HUES6 (cell line): ENCODE measurements at regions not wholly inside any gene's neighbourhood (a gene's known extent, or its start where the extent isn't known, plus 50 kb on each side); places are given as distances from the start of the nearest gene placed in this dataset.

Experiments
- H3K27ac ChIP-seq: 2 replicates; pipeline ENCODE4 v1.7.0; 2013; ENCODE audit warnings: low read depth, mild to moderate bottlenecking, low read length, inconsistent platforms
- H3K27me3 ChIP-seq: 2 replicates; pipeline ENCODE4 v1.6.1; 2013; ENCODE audit warnings: low read length; ENCODE audit not compliant: control insufficient read depth, insufficient read depth
- H3K36me3 ChIP-seq: 2 replicates; pipeline ENCODE4 v1.6.1; 2013; ENCODE audit warnings: low read length; ENCODE audit not compliant: control insufficient read depth, insufficient read depth
- H3K4me1 ChIP-seq: 2 replicates; pipeline ENCODE4 v1.6.1; 2013; ENCODE audit warnings: low read length; ENCODE audit not compliant: control insufficient read depth, insufficient read depth
- H3K4me3 ChIP-seq: 2 replicates; pipeline ENCODE4 v1.5.1; 2013; ENCODE audit warnings: low read depth, low read length
- H3K9ac ChIP-seq: one replicate; pipeline ENCODE4 v1.6.1; 2013; ENCODE audit warnings: mild to moderate bottlenecking, low read length
- H3K9me3 ChIP-seq: 2 replicates; pipeline ENCODE4 v1.6.1; 2013; ENCODE audit warnings: low read depth, low read length; ENCODE audit not compliant: control insufficient read depth, insufficient read depth

GRCh38 chr9:87070336-87070735 is 123.0 kb upstream of the GAS1 start:
- Histone ChIP-seq H3K9me3 (no peaks in the 10 kb centered on the region), H3K9ac (no peak overlapping the region), H3K4me1 (no peaks in the 10 kb centered on the region), H3K36me3 (no peaks in the 10 kb centered on the region), H3K27ac (no peak overlapping the region), H3K27me3 (no peaks in the 10 kb centered on the region), H3K4me3 (no peak overlapping the region)

GRCh38 chr9:87071473-87071872 is 124.2 kb upstream of the GAS1 start:
- Histone ChIP-seq H3K36me3 (no peaks in the 10 kb centered on the region), H3K27me3 (no peaks in the 10 kb centered on the region), H3K27ac (no peak overlapping the region), H3K4me1 (no peaks in the 10 kb centered on the region), H3K9me3 (no peaks in the 10 kb centered on the region), H3K4me3 (no peak overlapping the region), H3K9ac (no peak overlapping the region)

GRCh38 chr9:87073692-87074091 is 126.4 kb upstream of the GAS1 start:
- H3K27me3 ChIP-seq: no peaks in the 10 kb centered on the region
- no peaks in the 10 kb centered on the region for H3K36me3 ChIP-seq
- H3K4me3 ChIP-seq: no peak overlapping the region
- H3K9me3 ChIP-seq: no peaks in the 10 kb centered on the region
- no peaks in the 10 kb centered on the region for H3K4me1 ChIP-seq
- H3K27ac ChIP-seq: no peak overlapping the region
- H3K9ac ChIP-seq: no peak overlapping the region

GRCh38 chr9:87075537-87075936 is 128.2 kb upstream of the GAS1 start:
- H3K27ac ChIP-seq: no peak overlapping the region
- no peaks in the 10 kb centered on the region for H3K27me3 ChIP-seq
- no peaks in the 10 kb centered on the region for H3K4me1 ChIP-seq
- H3K9me3 ChIP-seq: peaks cover 9% of the 10 kb centered on the region; the same call in 1 of the 2 replicates
- no peak overlapping the region for H3K4me3 ChIP-seq
- H3K9ac ChIP-seq: no peak overlapping the region
- no peaks in the 10 kb centered on the region for H3K36me3 ChIP-seq

GRCh38 chr9:87076825-87077224 is 129.5 kb upstream of the GAS1 start:
- no peaks in the 10 kb centered on the region for H3K36me3 ChIP-seq
- H3K9ac ChIP-seq: no peak overlapping the region
- no peak overlapping the region for H3K4me3 ChIP-seq

GRCh38 chr9:87077986-87078385 is 130.7 kb upstream of the GAS1 start:
- Histone ChIP-seq H3K36me3 (no peaks in the 10 kb centered on the region), H3K9me3 (peaks cover 9% of the 10 kb centered on the region; the same call in 1 of the 2 replicates), H3K27me3 (no peaks in the 10 kb centered on the region), H3K4me3 (no peak overlapping the region), H3K9ac (no peak overlapping the region), H3K4me1 (no peaks in the 10 kb centered on the region), H3K27ac (no peak overlapping the region)

More at GRCh38 chr9:87076825-87077224, 129.5 kb upstream of the GAS1 start:
- Histone ChIP-seq H3K4me1 (no peaks in the 10 kb centered on the region), H3K27me3 (no peaks in the 10 kb centered on the region), H3K27ac (no peak overlapping the region), H3K9me3 (peaks cover 9% of the 10 kb centered on the region; the same call in 1 of the 2 replicates)

- no peak overlapping the region for H3K4me3 ChIP-seq
- H3K9me3 ChIP-seq: peaks cover 9% of the 10 kb centered on the region; the same call in 1 of the 2 replicates
- H3K4me1 ChIP-seq: no peaks in the 10 kb centered on the region
- H3K9ac ChIP-seq: no peak overlapping the region
- H3K27me3 ChIP-seq: no peaks in the 10 kb centered on the region
- no peaks in the 10 kb centered on the region for H3K36me3 ChIP-seq
- H3K27ac ChIP-seq: no peak overlapping the region
These were observed 133.4 kb upstream of the GAS1 start for GRCh38 chr9:87080512-87081264.

GRCh38 chr9:87081503-87081902 is 134.2 kb upstream of the GAS1 start:
- Histone ChIP-seq H3K4me1 (no peaks in the 10 kb centered on the region), H3K9ac (no peak overlapping the region), H3K27me3 (no peaks in the 10 kb centered on the region), H3K9me3 (peaks cover 9% of the 10 kb centered on the region; the same call in 1 of the 2 replicates), H3K36me3 (no peaks in the 10 kb centered on the region), H3K4me3 (no peak overlapping the region), H3K27ac (no peak overlapping the region)

- Histone ChIP-seq H3K9ac (no peak overlapping the region), H3K4me1 (no peaks in the 10 kb centered on the region), H3K9me3 (peaks cover 9% of the 10 kb centered on the region; the same call in 1 of the 2 replicates), H3K4me3 (no peak overlapping the region), H3K27ac (no peak overlapping the region), H3K36me3 (no peaks in the 10 kb centered on the region), H3K27me3 (no peaks in the 10 kb centered on the region)
These were observed 136.7 kb upstream of the GAS1 start for GRCh38 chr9:87083986-87084385.

- Histone ChIP-seq H3K4me3 (no peak overlapping the region), H3K9ac (no peak overlapping the region), H3K27ac (no peak overlapping the region), H3K4me1 (no peaks in the 10 kb centered on the region), H3K36me3 (no peaks in the 10 kb centered on the region), H3K9me3 (peaks cover 7% of the 10 kb centered on the region; the same call in 1 of the 2 replicates), H3K27me3 (no peaks in the 10 kb centered on the region)
These were observed 137.1 kb upstream of the GAS1 start for GRCh38 chr9:87084407-87084806.

GRCh38 chr9:87085073-87085472 is 137.8 kb upstream of the GAS1 start:
- Histone ChIP-seq H3K4me1 (no peaks in the 10 kb centered on the region), H3K9ac (no peak overlapping the region), H3K4me3 (no peak overlapping the region), H3K27ac (no peak overlapping the region), H3K9me3 (peaks cover under 1% of the 10 kb centered on the region; the same call in 1 of the 2 replicates), H3K36me3 (no peaks in the 10 kb centered on the region), H3K27me3 (no peaks in the 10 kb centered on the region)
